ENCODE measurements at regions not wholly inside any gene's neighbourhood (a gene's known extent, or its start where the extent isn't known, plus 50 kb on each side); places are given as distances from the start of the nearest gene placed in this dataset.

GRCh38 chr4:116321471-116321870, 763.9 kb downstream of the TRAM1L1 start:
- Histone ChIP-seq H3K27ac (replicated peaks) (no peak overlapping the region), H3K27me3 (ENCODE audit: low read depth) (no peaks in the 10 kb centered on the region), H3K4me3 (no peak overlapping the region), H3K36me3 (no peaks in the 10 kb centered on the region), H3K9me3 (replicated peaks) (no peaks in the 10 kb centered on the region), H3K4me1 (no peaks in the 10 kb centered on the region)
- DNase-seq, result no peak
- intact Hi-C loops (cut with micrococcal nuclease), result no loop called here
- TF ChIP-seq CTCF (IDR thresholded peaks at IDR 0.05; ENCODE audit: borderline replicate concordance), result no peak

GRCh38 chr4:116320859-116321258, 764.5 kb downstream of the TRAM1L1 start:
- no peaks in the 10 kb centered on the region for H3K4me1 ChIP-seq
- H3K27me3 ChIP-seq (ENCODE audit: low read depth), result no peaks in the 10 kb centered on the region
- no peaks in the 10 kb centered on the region for H3K9me3 ChIP-seq (replicated peaks)
- H3K36me3 ChIP-seq, result no peaks in the 10 kb centered on the region
- no peak overlapping the region for H3K4me3 ChIP-seq
- TF ChIP-seq CTCF (IDR thresholded peaks at IDR 0.05; ENCODE audit: borderline replicate concordance), result no peak
- no peak overlapping the region for H3K27ac ChIP-seq (replicated peaks)
- DNase-seq, result no peak
- intact Hi-C loops (cut with micrococcal nuclease), result no loop called here

GRCh38 chr4:116303736-116304188, 781.6 kb downstream of the TRAM1L1 start:
- Histone ChIP-seq H3K27me3 (ENCODE audit: low read depth) (no peaks in the 10 kb centered on the region), H3K4me3 (no peak overlapping the region), H3K4me1 (no peaks in the 10 kb centered on the region), H3K9me3 (replicated peaks) (no peaks in the 10 kb centered on the region), H3K36me3 (no peaks in the 10 kb centered on the region), H3K27ac (replicated peaks) (no peak overlapping the region)
- intact Hi-C loops (cut with micrococcal nuclease), result no loop called here
- TF ChIP-seq CTCF (IDR thresholded peaks at IDR 0.05; ENCODE audit: borderline replicate concordance), result no peak
- DNase-seq, result no peak

- no peak overlapping the region for H3K27ac ChIP-seq (replicated peaks)
- no peaks in the 10 kb centered on the region for H3K27me3 ChIP-seq (ENCODE audit: low read depth)
- intact Hi-C loops (cut with micrococcal nuclease), result no loop called here
- no peaks in the 10 kb centered on the region for H3K4me1 ChIP-seq
- no peaks in the 10 kb centered on the region for H3K9me3 ChIP-seq (replicated peaks)
- no peak for TF ChIP-seq CTCF (IDR thresholded peaks at IDR 0.05; ENCODE audit: borderline replicate concordance)
- H3K36me3 ChIP-seq, result no peaks in the 10 kb centered on the region
- H3K4me3 ChIP-seq, result no peak overlapping the region
- no peak for DNase-seq
These were observed 782.2 kb downstream of the TRAM1L1 start for GRCh38 chr4:116302990-116303735.

GRCh38 chr4:116275006-116275405, 810.4 kb downstream of the TRAM1L1 start:
- no peak for TF ChIP-seq CTCF (IDR thresholded peaks at IDR 0.05; ENCODE audit: borderline replicate concordance)
- Histone ChIP-seq H3K4me3 (no peak overlapping the region), H3K27me3 (ENCODE audit: low read depth) (no peaks in the 10 kb centered on the region), H3K4me1 (no peaks in the 10 kb centered on the region), H3K27ac (replicated peaks) (no peak overlapping the region), H3K9me3 (replicated peaks) (peaks cover 32% of the 10 kb centered on the region), H3K36me3 (no peaks in the 10 kb centered on the region)
- no peak for DNase-seq
- intact Hi-C loops (cut with micrococcal nuclease), result no loop called here

All from left ventricle myocardium inferior (tissue), 1 donor.